SK-N-MC (cell line): ENCODE measurements at regions not wholly inside any gene's neighbourhood (a gene's known extent, or its start where the extent isn't known, plus 50 kb on each side); places are given as distances from the start of the nearest gene placed in this dataset.

Experiments
- EZH2 ChIP-seq: fragments of 200-600 bp; sonication (generic); IDR thresholded peaks from one replicate; pipeline ENCODE4 v1.6.1; 2017; ENCODE audit warnings: antibody characterized with exemption
- FOXP2 ChIP-seq: optimal IDR thresholded peaks from 2 replicates; pipeline ENCODE3; 2011; ENCODE audit warnings: mild to moderate bottlenecking, moderate library complexity; ENCODE audit not compliant: insufficient read depth; ENCODE audit errors: extremely low read length, control extremely low read depth
- POLR2AphosphoS5 ChIP-seq: IDR thresholded peaks from 2 replicates; pipeline ENCODE4 v1.6.1; 2012; ENCODE audit warnings: mild to moderate bottlenecking, low read depth, low read length, borderline replicate concordance

- TF ChIP-seq FOXP2 = no peak
- no peak for TF ChIP-seq POLR2AphosphoS5
- no peak for TF ChIP-seq EZH2
Observed at GRCh38 chr12:28814246-28814645, 334.8 kb upstream of the FAR2 start.
